Caco-2 (cell line): ENCODE measurements at regions not wholly inside any gene's neighbourhood (a gene's known extent, or its start where the extent isn't known, plus 50 kb on each side); places are given as distances from the start of the nearest gene placed in this dataset.

Experiments
- BruUV-seq: library from RNA; stranded (reverse); fragments of 400-500 nt; replicated peaks from 2 replicates; lab custom pipeline; 2021; lab: Mats Ljungman, UMichigan
- CTCF ChIA-PET: fragments of 300-600 bp; sonication (Branson Sonifier 250); formaldehyde crosslinking; loops from one replicate; lab custom pipeline; 2022; ENCODE audit warnings: antibody characterized with exemption; lab: Charles Lee
- POLR2A ChIA-PET: fragments of 300-600 bp; sonication (Branson Sonifier 250); formaldehyde crosslinking; loops from one replicate; lab custom pipeline; 2022; ENCODE audit warnings: antibody characterized with exemption; lab: Charles Lee
- DNase-seq, 2 experiments: peaks; one replicate each; pipeline versions ENCODE4 v3.0.0 to v3.0.0-alpha.2; 2020 to 2022
- H3K27me3 ChIP-seq: replicated peaks from 2 replicates; pipeline ENCODE4 v1.6.0; 2011; ENCODE audit warnings: low read length; ENCODE audit not compliant: control insufficient read depth, insufficient read depth
- H3K36me3 ChIP-seq: 2 replicates; pipeline ENCODE4 v1.5.1; 2011; ENCODE audit warnings: low read length; ENCODE audit not compliant: control insufficient read depth, insufficient read depth
- H3K4me1 ChIP-seq: fragments of 250-450 bp; sonication (Bioruptor Pico); 2 replicates; pipeline ENCODE4 v1.5.1; 2020; ENCODE audit warnings: mild to moderate bottlenecking
- H3K4me3 ChIP-seq: 2 replicates; pipeline ENCODE4 v1.5.1; 2011; ENCODE audit warnings: low read depth, mild to moderate bottlenecking, control low read depth, low read length
- H3K9me3 ChIP-seq: fragments of 250-450 bp; sonication (Bioruptor Pico); 2 replicates; pipeline ENCODE4 v1.5.1; 2020; ENCODE audit warnings: mild to moderate bottlenecking, moderate library complexity
- H3K27ac Mint-ChIP-seq: one replicate; pipeline ENCODE4 v1.8.0; 2022; ENCODE audit warnings: mixed read lengths; ENCODE audit not compliant: unreplicated experiment
- H3K27me3 Mint-ChIP-seq: one replicate; pipeline ENCODE4 v1.8.0; 2022; ENCODE audit warnings: mixed read lengths; ENCODE audit not compliant: insufficient read depth, unreplicated experiment
- H3K36me3 Mint-ChIP-seq: one replicate; pipeline ENCODE4 v1.8.0; 2022; ENCODE audit warnings: mild to moderate bottlenecking, mixed read lengths; ENCODE audit not compliant: insufficient read depth, unreplicated experiment
- H3K4me1 Mint-ChIP-seq: one replicate; pipeline ENCODE4 v1.8.0; 2022; ENCODE audit warnings: low read depth, mixed read lengths; ENCODE audit not compliant: unreplicated experiment
- H3K4me3 Mint-ChIP-seq: one replicate; pipeline ENCODE4 v1.8.0; 2022; ENCODE audit warnings: mild to moderate bottlenecking, moderate library complexity, mixed read lengths; ENCODE audit not compliant: unreplicated experiment
- H3K9me3 Mint-ChIP-seq: one replicate; pipeline ENCODE4 v1.8.0; 2022; ENCODE audit warnings: mixed read lengths; ENCODE audit not compliant: unreplicated experiment
- CTCF ChIP-seq, 2 experiments: fragments of 200-600 bp in 1 of 2; IDR thresholded peaks; 1 replicate in 1 of 2; 2 replicates in 1 of 2; pipeline versions ENCODE4 v1.5.1 to v1.8.0; 2011 to 2022; ENCODE audit warnings: antibody characterized with exemption in 1 of 2, control low read depth in 1 of 2, inconsistent platforms in 1 of 2, low read depth in 1 of 2, low read length in 1 of 2, mild to moderate bottlenecking in 1 of 2, moderate library complexity in 1 of 2; ENCODE audit not compliant: insufficient read depth in 1 of 2, severe bottlenecking in 1 of 2, unreplicated experiment in 1 of 2
- intact Hi-C: fragments of 100-400 bp; cut with micrococcal nuclease; formaldehyde crosslinking; loops from one replicate; pipeline ENCODE4 v1.10.0; 2022; ENCODE audit not compliant: unreplicated experiment

- no peaks in the 10 kb centered on the region for H3K9me3 ChIP-seq
- H3K27me3 Mint-ChIP-seq = no peaks in the 10 kb centered on the region
- H3K9me3 Mint-ChIP-seq = no peaks in the 10 kb centered on the region
- ChIA-PET CTCF (interaction anchor here (1.1 kb wide), 1 partner anchor 31 kb away, joined by 4 read pairs; no protein-coding TSS in a partner anchor), POLR2A (no interaction called here)
- H3K4me3 Mint-ChIP-seq = no peak overlapping the region
- peaks cover under 1% of the 10 kb centered on the region for H3K36me3 Mint-ChIP-seq
- no peaks in the 10 kb centered on the region for H3K27me3 ChIP-seq
- DNase-seq = no peak
- H3K27ac Mint-ChIP-seq = no peak overlapping the region
- no peak overlapping the region for H3K4me3 ChIP-seq
- H3K4me1 Mint-ChIP-seq = peaks cover 22% of the 10 kb centered on the region
- H3K4me1 ChIP-seq = peaks cover 10% of the 10 kb centered on the region
- intact Hi-C loops = no loop called here
- H3K36me3 ChIP-seq = no peaks in the 10 kb centered on the region
- TF ChIP-seq CTCF (IDR thresholded peaks at IDR 0.05; ENCODE audit: insufficient read depth in 1 of 2, low read depth in 1 of 2, low read length in 1 of 2, severe bottlenecking in 1 of 2, unreplicated experiment in 1 of 2) = no peak
- no TSS peak for BruUV-seq
Observed at GRCh38 chr5:34517249-34517648, 138.9 kb upstream of the RAI14 start.

GRCh38 chr5:34519489-34520220, 136.5 kb upstream of the RAI14 start:
- TF ChIP-seq CTCF (IDR thresholded peaks at IDR 0.05; ENCODE audit: insufficient read depth in 1 of 2, low read depth in 1 of 2, low read length in 1 of 2, severe bottlenecking in 1 of 2, unreplicated experiment in 1 of 2) = no peak

GRCh38 chr5:34521628-34522290, 134.4 kb upstream of the RAI14 start:
- H3K9me3 Mint-ChIP-seq = no peaks in the 10 kb centered on the region
- H3K4me1 Mint-ChIP-seq = peaks cover 40% of the 10 kb centered on the region
- H3K27me3 Mint-ChIP-seq = no peaks in the 10 kb centered on the region
- DNase-seq = peak; percentile 83 to 90
- TF ChIP-seq CTCF (IDR thresholded peaks at IDR 0.05; ENCODE audit: insufficient read depth in 1 of 2, low read depth in 1 of 2, low read length in 1 of 2, severe bottlenecking in 1 of 2, unreplicated experiment in 1 of 2) = no peak
- ChIA-PET CTCF (no interaction called here), POLR2A (interaction anchor here (0.7 kb wide), 1 partner anchor 195 kb away, joined by 3 read pairs; no protein-coding TSS in a partner anchor)
- Histone ChIP-seq H3K27me3 (no peaks in the 10 kb centered on the region), H3K4me3 (no peak overlapping the region), H3K36me3 (no peaks in the 10 kb centered on the region), H3K4me1 (peaks cover 31% of the 10 kb centered on the region), H3K9me3 (no peaks in the 10 kb centered on the region)
- intact Hi-C loops = loop anchor here (1.0 to 10.0 kb wide), 5 partner anchors 10 to 327 kb away; no protein-coding TSS in a partner anchor
- peak overlapping the region; percentile 90 for H3K27ac Mint-ChIP-seq
- peak overlapping the region; percentile 50 for H3K4me3 Mint-ChIP-seq
- no TSS peak for BruUV-seq
- H3K36me3 Mint-ChIP-seq = peaks cover 7% of the 10 kb centered on the region

More at GRCh38 chr5:34519489-34520220, 136.5 kb upstream of the RAI14 start:
- Histone ChIP-seq H3K9me3 (no peaks in the 10 kb centered on the region), H3K4me3 (no peak overlapping the region), H3K27me3 (no peaks in the 10 kb centered on the region), H3K36me3 (no peaks in the 10 kb centered on the region), H3K4me1 (peaks cover 27% of the 10 kb centered on the region)
- POLR2A ChIA-PET = no interaction called here
- peaks cover 40% of the 10 kb centered on the region for H3K4me1 Mint-ChIP-seq
- no peak overlapping the region for H3K27ac Mint-ChIP-seq
- H3K4me3 Mint-ChIP-seq = no peak overlapping the region
- H3K36me3 Mint-ChIP-seq = peaks cover 7% of the 10 kb centered on the region
- intact Hi-C loops = loop anchor here (10.0 kb wide), 1 partner anchor 235 kb away; no protein-coding TSS in a partner anchor
- no peaks in the 10 kb centered on the region for H3K27me3 Mint-ChIP-seq
- no peaks in the 10 kb centered on the region for H3K9me3 Mint-ChIP-seq
- no peak for DNase-seq
- no TSS peak for BruUV-seq
- CTCF ChIA-PET = no interaction called here
